Fibroblast of mammary gland (primary cell): ENCODE measurements at regions not wholly inside any gene's neighbourhood (a gene's known extent, or its start where the extent isn't known, plus 50 kb on each side); places are given as distances from the start of the nearest gene placed in this dataset.

Experiments used
- DNase-seq: peaks from one replicate; pipeline ENCODE4 v3.0.0-alpha.2; 2010; ENCODE audit warnings: low read depth
- H3K4me3 ChIP-seq: 2 replicates; pipeline ENCODE4 v1.5.1; 2011; ENCODE audit warnings: low read depth, mild to moderate bottlenecking, low read length, moderate library complexity; ENCODE audit not compliant: control insufficient read depth
- CTCF ChIP-seq: conservative IDR thresholded peaks from 2 replicates; pipeline ENCODE4 v1.5.1; 2011; ENCODE audit warnings: low read depth, low read length, inconsistent platforms; ENCODE audit not compliant: control insufficient read depth, insufficient read depth

- no peak overlapping the region for H3K4me3 ChIP-seq
- DNase-seq, result no peak
- TF ChIP-seq CTCF, result no peak
Measured at GRCh38 chr12:130251236-130251780, 86.4 kb upstream of the PIWIL1 start.

GRCh38 chr12:130253866-130254265, 83.8 kb upstream of the PIWIL1 start:
- no peak for TF ChIP-seq CTCF
- H3K4me3 ChIP-seq, result no peak overlapping the region
- DNase-seq, result no peak

GRCh38 chr12:130254461-130255276, 83.0 kb upstream of the PIWIL1 start:
- no peak for DNase-seq
- no peak for TF ChIP-seq CTCF
- H3K4me3 ChIP-seq, result no peak overlapping the region

- no peak overlapping the region for H3K4me3 ChIP-seq
- DNase-seq, result no peak
- TF ChIP-seq CTCF, result no peak
Measured at GRCh38 chr12:130258863-130259262, 78.8 kb upstream of the PIWIL1 start.

- DNase-seq, result no peak
- TF ChIP-seq CTCF, result no peak
- no peak overlapping the region for H3K4me3 ChIP-seq
Measured at GRCh38 chr12:130263025-130263424, 74.7 kb upstream of the PIWIL1 start.

GRCh38 chr12:130263996-130264395, 73.7 kb upstream of the PIWIL1 start:
- TF ChIP-seq CTCF, result no peak

GRCh38 chr12:130266751-130267150, 70.9 kb upstream of the PIWIL1 start:
- no peak for TF ChIP-seq CTCF
- no peak for DNase-seq
- no peak overlapping the region for H3K4me3 ChIP-seq

More at GRCh38 chr12:130263996-130264395, 73.7 kb upstream of the PIWIL1 start:
- H3K4me3 ChIP-seq, result no peak overlapping the region
- no peak for DNase-seq
